ENCODE measurements at regions not wholly inside any gene's neighbourhood (a gene's known extent, or its start where the extent isn't known, plus 50 kb on each side); places are given as distances from the start of the nearest gene placed in this dataset.

GRCh38 chr2:204144492-204144891, 207.9 kb downstream of the ICOS start:
- TF ChIP-seq POLR2A (IDR thresholded peaks at IDR 0.05): no peak
- TF ChIP-seq CTCF (IDR thresholded peaks at IDR 0.05 in 4 of 5, conservative IDR thresholded peaks at IDR 0.05 in 1 of 5): no peak
